Chondrocyte (in vitro differentiated cells): ENCODE measurements at regions not wholly inside any gene's neighbourhood (a gene's known extent, or its start where the extent isn't known, plus 50 kb on each side); places are given as distances from the start of the nearest gene placed in this dataset.

Source experiments
- DNase-seq: peaks from one replicate; pipeline ENCODE4 v3.0.0; 2021; ENCODE audit warnings: mixed read lengths, low spot score
- H3K27ac Mint-ChIP-seq: one replicate; pipeline ENCODE4 v1.8.0; 2021; ENCODE audit warnings: mild to moderate bottlenecking, moderate library complexity, mixed read lengths; ENCODE audit not compliant: unreplicated experiment
- H3K27me3 Mint-ChIP-seq: 2 replicates; pipeline ENCODE4 v1.8.0; 2021; ENCODE audit warnings: low read depth, mixed read lengths
- H3K36me3 Mint-ChIP-seq: 2 replicates; pipeline ENCODE4 v1.8.0; 2021; ENCODE audit warnings: low read depth, mixed read lengths
- H3K4me1 Mint-ChIP-seq: 2 replicates; pipeline ENCODE4 v1.8.0; 2021; ENCODE audit warnings: low read depth, mild to moderate bottlenecking, mixed read lengths
- H3K4me3 Mint-ChIP-seq: one replicate; pipeline ENCODE4 v1.8.0; 2021; ENCODE audit warnings: mild to moderate bottlenecking, moderate library complexity, mixed read lengths; ENCODE audit not compliant: unreplicated experiment
- H3K9me3 Mint-ChIP-seq: 2 replicates; pipeline ENCODE4 v1.8.0; 2021; ENCODE audit warnings: low read depth, mixed read lengths
- CTCF ChIP-seq: fragments of 200-600 bp; sonication (generic); IDR thresholded peaks from 2 replicates; pipeline ENCODE4 v1.5.0; 2021; ENCODE audit warnings: antibody characterized with exemption, mild to moderate bottlenecking, moderate library complexity

- no peak for DNase-seq
- peak; percentile 79 for TF ChIP-seq CTCF
- Mint-ChIP-seq H3K9me3 (no peaks in the 10 kb centered on the region), H3K4me1 (peaks cover 22% of the 10 kb centered on the region), H3K4me3 (no peak overlapping the region), H3K36me3 (no peaks in the 10 kb centered on the region), H3K27me3 (no peaks in the 10 kb centered on the region), H3K27ac (no peak overlapping the region)
Observed at GRCh38 chr14:31926123-31926522, 151.0 kb upstream of the ARHGAP5 start.

- Mint-ChIP-seq H3K4me1 (peaks cover 22% of the 10 kb centered on the region), H3K4me3 (no peak overlapping the region), H3K27me3 (no peaks in the 10 kb centered on the region), H3K36me3 (no peaks in the 10 kb centered on the region), H3K27ac (peak overlapping the region; percentile 92), H3K9me3 (no peaks in the 10 kb centered on the region)
- no peak for DNase-seq
- TF ChIP-seq CTCF: no peak
Observed at GRCh38 chr14:31926652-31927347, 150.3 kb upstream of the ARHGAP5 start.

- Mint-ChIP-seq H3K9me3 (no peaks in the 10 kb centered on the region), H3K4me3 (no peak overlapping the region), H3K27me3 (no peaks in the 10 kb centered on the region), H3K36me3 (no peaks in the 10 kb centered on the region), H3K4me1 (peaks cover 22% of the 10 kb centered on the region), H3K27ac (peak overlapping the region; percentile 92)
- DNase-seq: no peak
- TF ChIP-seq CTCF: no peak
Observed at GRCh38 chr14:31927348-31927832, 149.7 kb upstream of the ARHGAP5 start.

- no peaks in the 10 kb centered on the region for H3K9me3 Mint-ChIP-seq
- no peak for DNase-seq
- no peak overlapping the region for H3K27ac Mint-ChIP-seq
- no peak overlapping the region for H3K4me3 Mint-ChIP-seq
- no peaks in the 10 kb centered on the region for H3K36me3 Mint-ChIP-seq
- H3K4me1 Mint-ChIP-seq: peaks cover 36% of the 10 kb centered on the region
- TF ChIP-seq CTCF: no peak
- no peaks in the 10 kb centered on the region for H3K27me3 Mint-ChIP-seq
Observed at GRCh38 chr14:31930070-31930469, 147.0 kb upstream of the ARHGAP5 start.

GRCh38 chr14:31930493-31931240 is 146.4 kb upstream of the ARHGAP5 start:
- no peaks in the 10 kb centered on the region for H3K36me3 Mint-ChIP-seq
- DNase-seq: no peak
- H3K9me3 Mint-ChIP-seq: no peaks in the 10 kb centered on the region
- no peak for TF ChIP-seq CTCF
- H3K27me3 Mint-ChIP-seq: no peaks in the 10 kb centered on the region
- no peak overlapping the region for H3K27ac Mint-ChIP-seq
- H3K4me1 Mint-ChIP-seq: peaks cover 36% of the 10 kb centered on the region
- no peak overlapping the region for H3K4me3 Mint-ChIP-seq
